GM12878 (cell line): ENCODE measurements at regions not wholly inside any gene's neighbourhood (a gene's known extent, or its start where the extent isn't known, plus 50 kb on each side); places are given as distances from the start of the nearest gene placed in this dataset.

Experiments used
- ATF2 ChIP-seq: IDR thresholded peaks from 2 replicates; pipeline ENCODE4 v1.6.1; 2012; ENCODE audit warnings: low read length, inconsistent platforms
- CHD1 ChIP-seq: IDR thresholded peaks from 2 replicates; pipeline ENCODE4 v1.6.1; 2012; ENCODE audit warnings: low read depth, low read length, improper control_type of control experiment
- CHD4 ChIP-seq: fragments of 200-600 bp; sonication (generic); IDR thresholded peaks from 2 replicates; pipeline ENCODE4 v1.6.1; 2016; ENCODE audit warnings: mild to moderate bottlenecking
- CREB1 ChIP-seq: IDR thresholded peaks from 2 replicates; pipeline ENCODE4 v1.6.1; 2012; ENCODE audit warnings: low read depth, mild to moderate bottlenecking, inconsistent platforms
- CTCF ChIP-seq, 3 experiments: IDR thresholded peaks in 2 of 3; conservative IDR thresholded peaks in 1 of 3; 2 replicates each; pipeline ENCODE4 v1.5.1; 2011; ENCODE audit warnings: low read depth in 3 of 3, low read length in 3 of 3, mild to moderate bottlenecking in 3 of 3, control low read depth in 2 of 3, moderate library complexity in 2 of 3, inconsistent platforms in 1 of 3, mixed read lengths in 1 of 3; ENCODE audit not compliant: control insufficient read depth in 2 of 3, insufficient read depth in 1 of 3; ENCODE audit errors: extremely low read depth in 1 of 3
- NFYA ChIP-seq: IDR thresholded peaks from 2 replicates; pipeline ENCODE4 v1.6.1; 2011; ENCODE audit warnings: low read depth, mild to moderate bottlenecking, low read length, improper control_type of control experiment, borderline replicate concordance
- POLR2A ChIP-seq: IDR thresholded peaks from 2 replicates; pipeline ENCODE4 v1.6.1; 2011; ENCODE audit warnings: low read depth, mild to moderate bottlenecking, low read length
- REST ChIP-seq: IDR thresholded peaks from 2 replicates; pipeline ENCODE4 v1.6.1; 2012; ENCODE audit warnings: mild to moderate bottlenecking, low read depth, low read length
- RFX5 ChIP-seq: IDR thresholded peaks from 2 replicates; pipeline ENCODE4 v1.6.1; 2011; ENCODE audit warnings: low read depth, low read length, improper control_type of control experiment

DNA sequence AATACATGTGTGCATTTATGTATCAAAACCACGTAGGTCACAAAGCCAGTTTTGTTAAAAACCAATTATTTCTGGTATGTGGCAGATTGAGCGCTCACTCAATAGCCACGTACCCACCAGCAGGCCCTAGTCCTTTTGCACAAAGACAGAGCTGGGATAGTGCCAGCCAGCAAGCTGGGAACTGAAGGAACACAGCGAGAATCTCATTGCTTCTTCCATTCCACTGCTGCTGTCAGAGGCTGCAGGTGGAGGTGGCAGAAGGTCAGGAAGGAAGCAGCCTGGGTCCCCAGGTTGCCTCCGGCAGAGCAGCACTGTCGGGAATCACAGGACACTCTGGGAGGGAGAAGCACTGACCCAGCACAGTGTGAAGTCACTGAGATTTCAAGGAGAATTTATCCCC, 385.5 kb upstream of the PFKP start:
- TF ChIP-seq CHD4 (no peak), CHD1 (no peak), CTCF (IDR thresholded peaks at IDR 0.05 in 2 of 3, conservative IDR thresholded peaks at IDR 0.05 in 1 of 3; ENCODE audit: control insufficient read depth in 2 of 3, extremely low read depth in 1 of 3, insufficient read depth in 1 of 3, low read depth in 3 of 3, low read length in 3 of 3) (no peak), ATF2 (no peak), RFX5 (no peak), POLR2A (no peak), CREB1 (no peak), REST (no peak), NFYA (no peak)
